KMS-11 (cell line): ENCODE measurements at regions not wholly inside any gene's neighbourhood (a gene's known extent, or its start where the extent isn't known, plus 50 kb on each side); places are given as distances from the start of the nearest gene placed in this dataset.

ENCODE experiments used
- H2AFZ ChIP-seq: fragments of 200-600 bp; sonication (generic); 2 replicates; pipeline ENCODE4 v1.6.1; 2016; ENCODE audit warnings: antibody characterized with exemption, mixed run types, low read depth
- H3K27ac ChIP-seq: fragments of 200-600 bp; sonication (generic); 2 replicates; pipeline ENCODE4 v1.6.1; 2016; ENCODE audit warnings: mild to moderate bottlenecking, mixed run types
- H3K27me3 ChIP-seq: fragments of 200-600 bp; sonication (generic); 2 replicates; pipeline ENCODE4 v1.6.1; 2017; ENCODE audit warnings: mild to moderate bottlenecking, low read depth, mixed run types, moderate library complexity; ENCODE audit not compliant: insufficient read depth
- H3K36me3 ChIP-seq: fragments of 200-600 bp; sonication (generic); 2 replicates; pipeline ENCODE4 v1.6.1; 2017; ENCODE audit warnings: mild to moderate bottlenecking, mixed run types; ENCODE audit not compliant: insufficient read depth
- H3K4me1 ChIP-seq: fragments of 200-600 bp; sonication (generic); 2 replicates; pipeline ENCODE4 v1.6.1; 2016; ENCODE audit warnings: mild to moderate bottlenecking, low read depth, mixed run types; ENCODE audit not compliant: poor library complexity, severe bottlenecking
- H3K4me2 ChIP-seq: fragments of 200-600 bp; sonication (generic); 2 replicates; pipeline ENCODE4 v1.7.0; 2016; ENCODE audit warnings: mild to moderate bottlenecking, mixed run types
- H3K4me3 ChIP-seq: fragments of 200-600 bp; sonication (generic); IDR thresholded peaks from 2 replicates; pipeline ENCODE4 v1.6.1; 2017; ENCODE audit warnings: low read depth, low read length, mixed read lengths; ENCODE audit not compliant: insufficient read depth
- H3K79me2 ChIP-seq: fragments of 200-600 bp; sonication (generic); 2 replicates; pipeline ENCODE4 v1.6.1; 2016; ENCODE audit warnings: low read depth, mixed run types; ENCODE audit not compliant: insufficient read depth
- H3K9ac ChIP-seq: fragments of 200-600 bp; sonication (generic); 2 replicates; pipeline ENCODE4 v1.6.1; 2016; ENCODE audit warnings: mild to moderate bottlenecking, mixed run types
- H4K20me1 ChIP-seq: fragments of 200-600 bp; sonication (generic); 2 replicates; pipeline ENCODE4 v1.6.1; 2016; ENCODE audit warnings: mild to moderate bottlenecking, mixed run types; ENCODE audit not compliant: insufficient read depth
- CTCF ChIP-seq: fragments of 200-600 bp; sonication (generic); conservative IDR thresholded peaks from 2 replicates; pipeline ENCODE4 v1.6.1; 2017; ENCODE audit warnings: low read depth, mild to moderate bottlenecking, antibody characterized with exemption, low read length, moderate library complexity, mixed read lengths

DNA sequence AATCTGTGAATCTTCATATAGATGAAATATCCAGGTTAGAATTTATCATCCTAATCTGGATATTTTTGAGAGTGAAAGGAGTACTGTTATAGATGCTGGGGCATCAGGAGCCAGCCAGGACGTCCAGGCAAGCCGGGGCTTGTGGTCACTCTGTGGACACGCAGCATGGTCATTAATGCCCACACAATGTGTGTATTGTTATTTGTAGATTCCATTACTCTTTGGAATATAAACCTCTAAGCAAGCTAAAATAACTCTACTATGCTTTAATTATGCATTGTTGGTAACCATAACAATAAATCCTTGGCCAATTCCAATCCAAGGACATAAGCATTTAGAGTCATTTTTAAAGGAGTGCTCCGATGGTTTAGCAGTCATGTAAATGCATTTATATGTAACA, 137.9 kb downstream of the TM9SF2 start:
- Histone ChIP-seq H3K36me3 (no peaks in the 10 kb centered on the region), H3K27ac (no peak overlapping the region), H3K4me2 (no peak overlapping the region), H4K20me1 (no peaks in the 10 kb centered on the region), H3K9ac (no peak overlapping the region), H2AFZ (no peak overlapping the region), H3K79me2 (no peaks in the 10 kb centered on the region), H3K27me3 (no peaks in the 10 kb centered on the region), H3K4me3 (no peak overlapping the region), H3K4me1 (no peaks in the 10 kb centered on the region)
- no peak for TF ChIP-seq CTCF

DNA sequence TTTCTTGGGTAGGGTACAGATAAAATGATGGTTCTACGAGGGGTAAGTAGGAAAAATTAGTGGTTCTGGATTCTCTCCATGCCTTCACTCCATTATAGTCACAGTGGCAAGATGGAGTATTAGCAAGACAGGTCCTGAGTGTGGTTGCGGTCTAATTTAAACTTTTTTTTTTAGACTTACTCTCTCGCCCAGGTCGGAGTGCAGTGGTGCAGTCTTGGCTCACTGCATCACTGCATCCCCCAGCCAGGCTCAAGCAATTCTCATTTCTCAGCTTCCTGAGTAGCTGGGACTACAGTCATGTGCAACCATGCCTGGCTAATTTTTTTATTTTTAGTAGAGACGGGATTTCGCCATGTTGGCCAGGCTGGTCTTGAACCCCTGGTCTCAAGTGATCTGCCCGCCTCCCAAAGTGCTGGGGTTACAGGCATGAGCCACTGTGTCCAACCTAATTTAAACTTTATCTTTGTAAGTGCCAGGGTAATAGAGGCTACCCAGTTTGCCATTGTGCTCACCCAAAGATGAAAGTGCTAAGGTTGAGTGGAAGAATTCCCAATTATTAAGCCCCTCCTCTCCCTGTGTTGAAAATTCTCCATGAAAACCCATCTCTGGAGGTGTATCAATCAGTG, 135.6 kb downstream of the TM9SF2 start:
- TF ChIP-seq CTCF = no peak
- Histone ChIP-seq H3K79me2 (no peaks in the 10 kb centered on the region), H4K20me1 (no peaks in the 10 kb centered on the region), H3K4me2 (no peak overlapping the region), H3K4me1 (no peaks in the 10 kb centered on the region), H3K27me3 (no peaks in the 10 kb centered on the region), H2AFZ (no peak overlapping the region), H3K36me3 (no peaks in the 10 kb centered on the region), H3K27ac (no peak overlapping the region), H3K9ac (no peak overlapping the region), H3K4me3 (no peak overlapping the region)

GRCh38 chr13:99636306-99636705, 135.0 kb downstream of the TM9SF2 start:
- TF ChIP-seq CTCF = no peak
- Histone ChIP-seq H4K20me1 (no peaks in the 10 kb centered on the region), H3K9ac (no peak overlapping the region), H3K27ac (no peak overlapping the region), H3K27me3 (no peaks in the 10 kb centered on the region), H3K4me1 (no peaks in the 10 kb centered on the region), H3K4me2 (no peak overlapping the region), H3K79me2 (no peaks in the 10 kb centered on the region), H3K36me3 (no peaks in the 10 kb centered on the region), H2AFZ (no peak overlapping the region), H3K4me3 (no peak overlapping the region)

- Histone ChIP-seq H3K9ac (no peak overlapping the region), H2AFZ (no peak overlapping the region), H3K27ac (no peak overlapping the region), H4K20me1 (no peaks in the 10 kb centered on the region), H3K4me2 (no peak overlapping the region), H3K79me2 (no peaks in the 10 kb centered on the region), H3K36me3 (no peaks in the 10 kb centered on the region), H3K4me3 (no peak overlapping the region), H3K27me3 (no peaks in the 10 kb centered on the region), H3K4me1 (no peaks in the 10 kb centered on the region)
- no peak for TF ChIP-seq CTCF
These were observed 133.4 kb downstream of the TM9SF2 start for GRCh38 chr13:99634672-99635071.
